Gastroesophageal sphincter (tissue), 4 donors: ENCODE measurements at regions not wholly inside any gene's neighbourhood (a gene's known extent, or its start where the extent isn't known, plus 50 kb on each side); places are given as distances from the start of the nearest gene placed in this dataset.
"Not testable (repeated sequence)": the region's sequence is repeated elsewhere in the genome, so short reads cannot be mapped to it uniquely, and the experiment has no call there.

Source experiments
- ATAC-seq: fragments of 150-250 bp; one replicate; pipeline ENCODE4 v1.9.1; 2016; ENCODE audit warnings: mild to moderate bottlenecking, moderate library complexity
- H3K27ac ChIP-seq, 4 donors: fragments of 200-600 bp; sonication (generic) in 3 of 4; 1 replicate in 3 of 4; 2 replicates in 1 of 4; pipeline ENCODE4 v1.5.1; 2016 to 2019
- H3K27me3 ChIP-seq: fragments of 200-600 bp; sonication (generic); one replicate; pipeline ENCODE4 v1.5.1; 2019
- H3K36me3 ChIP-seq, 2 donors: fragments of 200-600 bp; sonication (generic); one replicate each; pipeline ENCODE4 v1.5.1; 2019; ENCODE audit warnings: control low read depth in 1 of 2
- H3K4me1 ChIP-seq, 3 donors: fragments of 200-600 bp; sonication (generic); 1 replicate in 2 of 3; 2 replicates in 1 of 3; pipeline ENCODE4 v1.5.1; 2016 to 2019; ENCODE audit warnings: control low read depth in 2 of 3
- H3K4me3 ChIP-seq, 2 donors: fragments of 200-600 bp; sonication (generic); one replicate each; pipeline ENCODE4 v1.5.1; 2019; ENCODE audit warnings: mild to moderate bottlenecking in 1 of 2, moderate library complexity in 1 of 2
- H3K9me3 ChIP-seq, 3 donors: fragments of 200-600 bp; sonication (generic); one replicate each; pipeline ENCODE4 v1.5.1; 2017 to 2019; ENCODE audit warnings: control low read depth in 2 of 3
- EP300 ChIP-seq: sonication (generic); formaldehyde crosslinking; IDR thresholded peaks from one replicate; pipeline ENCODE4 v1.6.1; 2017; ENCODE audit warnings: antibody characterized with exemption, mild to moderate bottlenecking
- POLR2A ChIP-seq, 2 donors: fragments of 450-650 bp; IDR thresholded peaks; one replicate each; pipeline ENCODE4 v1.6.1; 2017; ENCODE audit warnings: antibody characterized with exemption in 2 of 2, mild to moderate bottlenecking in 2 of 2, moderate library complexity in 1 of 2
- POLR2AphosphoS5 ChIP-seq: sonication (generic); formaldehyde crosslinking; IDR thresholded peaks from one replicate; pipeline ENCODE4 v1.6.1; 2017; ENCODE audit warnings: antibody characterized with exemption
- WGBS, 2 donors: methylation state at CpG; one replicate each; pipeline ENCODE4 v1.1.5; 2018; ENCODE audit warnings: low coverage in 1 of 2; 5-methylcytosine and 5-hydroxymethylcytosine counted together
- TF ChIP-seq, protein P1 (sequence below), 4 experiments: fragments of 200-600 bp in 2 of 4; fragments of 450-650 bp in 2 of 4; sonication (generic) in 1 of 4; IDR thresholded peaks; one replicate each; pipeline ENCODE4 v1.5.1; 2017 to 2019; ENCODE audit warnings: antibody characterized with exemption in 4 of 4, mild to moderate bottlenecking in 2 of 4, moderate library complexity in 2 of 4

GRCh38 chr1:198957044-198957443 lies 318.2 kb downstream of the PTPRC start:
- no peaks in the 10 kb centered on the region for H3K36me3 ChIP-seq
- H3K4me3 ChIP-seq, result no peak overlapping the region
- no peaks in the 10 kb centered on the region for H3K27me3 ChIP-seq
- peaks cover 0 to 17% (median 0%) of the 10 kb centered on the region in 3 donors for H3K9me3 ChIP-seq
- ATAC-seq, result no peak
- no peak for TF ChIP-seq POLR2A (IDR thresholded peaks at IDR 0.05)
- TF ChIP-seq EP300, result no peak
- TF ChIP-seq, protein P1, sequence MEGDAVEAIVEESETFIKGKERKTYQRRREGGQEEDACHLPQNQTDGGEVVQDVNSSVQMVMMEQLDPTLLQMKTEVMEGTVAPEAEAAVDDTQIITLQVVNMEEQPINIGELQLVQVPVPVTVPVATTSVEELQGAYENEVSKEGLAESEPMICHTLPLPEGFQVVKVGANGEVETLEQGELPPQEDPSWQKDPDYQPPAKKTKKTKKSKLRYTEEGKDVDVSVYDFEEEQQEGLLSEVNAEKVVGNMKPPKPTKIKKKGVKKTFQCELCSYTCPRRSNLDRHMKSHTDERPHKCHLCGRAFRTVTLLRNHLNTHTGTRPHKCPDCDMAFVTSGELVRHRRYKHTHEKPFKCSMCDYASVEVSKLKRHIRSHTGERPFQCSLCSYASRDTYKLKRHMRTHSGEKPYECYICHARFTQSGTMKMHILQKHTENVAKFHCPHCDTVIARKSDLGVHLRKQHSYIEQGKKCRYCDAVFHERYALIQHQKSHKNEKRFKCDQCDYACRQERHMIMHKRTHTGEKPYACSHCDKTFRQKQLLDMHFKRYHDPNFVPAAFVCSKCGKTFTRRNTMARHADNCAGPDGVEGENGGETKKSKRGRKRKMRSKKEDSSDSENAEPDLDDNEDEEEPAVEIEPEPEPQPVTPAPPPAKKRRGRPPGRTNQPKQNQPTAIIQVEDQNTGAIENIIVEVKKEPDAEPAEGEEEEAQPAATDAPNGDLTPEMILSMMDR (IDR thresholded peaks at IDR 0.05), result no peak
- TF ChIP-seq POLR2AphosphoS5, result no peak
- H3K27ac ChIP-seq, result no peak overlapping the region
- no peaks in the 10 kb centered on the region for H3K4me1 ChIP-seq
- WGBS, 2 donors, result 42 to 81% methylated on average over 1 of the region's 1 CpG

- WGBS, 2 donors, result 95 to 98% methylated on average over 3 of the region's 3 CpGs
- Histone ChIP-seq H3K27me3 (no peaks in the 10 kb centered on the region), H3K36me3 (no peaks in the 10 kb centered on the region), H3K4me1 (no peaks in the 10 kb centered on the region), H3K27ac (no peak overlapping the region), H3K9me3 (peaks cover 0 to 17% (median 0%) of the 10 kb centered on the region in 3 donors), H3K4me3 (no peak overlapping the region)
- no peak for ATAC-seq
- TF ChIP-seq EP300, result no peak
- TF ChIP-seq POLR2AphosphoS5, result no peak
- TF ChIP-seq, protein P1 (IDR thresholded peaks at IDR 0.05), result no peak
- TF ChIP-seq POLR2A (IDR thresholded peaks at IDR 0.05), result no peak
Measured at GRCh38 chr1:198959032-198959431, 320.2 kb downstream of the PTPRC start.

DNA sequence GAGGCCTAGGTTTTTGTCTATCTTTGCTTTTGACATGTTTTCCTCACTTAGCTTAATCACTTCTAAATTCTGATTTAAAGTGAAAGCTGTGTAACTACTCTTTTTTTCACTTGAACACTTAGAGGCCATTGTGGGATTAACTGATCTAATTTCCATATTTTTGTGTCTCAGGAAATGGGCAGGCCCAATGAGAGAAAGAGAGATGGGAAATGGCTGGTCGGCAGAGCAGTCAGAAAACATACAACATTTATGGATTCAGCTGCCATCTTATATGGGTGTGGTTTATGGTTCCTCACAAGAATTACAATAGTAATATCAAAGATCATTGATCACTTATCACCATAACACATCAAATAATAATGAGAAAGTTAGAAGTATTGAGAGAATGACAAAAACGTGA lies 320.8 kb downstream of the PTPRC start:
- no peaks in the 10 kb centered on the region for H3K4me1 ChIP-seq
- no peaks in the 10 kb centered on the region for H3K27me3 ChIP-seq
- WGBS, 2 donors, result 75 to 97% methylated on average over 2 of the region's 2 CpGs
- H3K4me3 ChIP-seq, result no peak overlapping the region
- no peak for ATAC-seq
- TF ChIP-seq POLR2AphosphoS5 (no peak), EP300 (no peak), POLR2A (IDR thresholded peaks at IDR 0.05) (no peak)
- TF ChIP-seq, protein P1 (IDR thresholded peaks at IDR 0.05), result no peak
- H3K9me3 ChIP-seq, result peaks cover 0 to 13% (median 0%) of the 10 kb centered on the region in 3 donors
- no peak overlapping the region for H3K27ac ChIP-seq
- H3K36me3 ChIP-seq, result no peaks in the 10 kb centered on the region

DNA sequence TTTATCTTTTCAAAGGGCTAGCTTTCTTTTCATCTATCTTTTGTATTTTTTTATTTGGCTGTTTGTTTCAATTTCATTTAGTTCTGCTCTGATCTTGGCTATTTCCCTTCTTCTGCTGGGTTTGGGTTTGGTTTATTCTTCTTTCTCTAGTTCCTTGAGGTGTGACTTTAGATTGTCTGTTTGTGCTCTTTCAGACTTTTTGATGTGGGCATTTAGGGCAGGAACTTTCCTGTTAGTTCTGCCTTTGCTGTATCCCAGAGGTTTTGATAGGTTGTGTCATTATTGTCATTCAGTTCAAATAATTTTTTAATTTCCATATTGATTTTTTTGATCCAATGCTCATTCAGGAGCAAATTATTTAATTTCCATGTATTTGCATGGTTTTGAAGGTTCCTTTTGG lies 325.0 kb downstream of the PTPRC start:
- H3K36me3 ChIP-seq, ATAC-seq, H3K27me3 ChIP-seq: not testable (repeated sequence)

GRCh38 chr1:198966519-198966918 lies 327.7 kb downstream of the PTPRC start:
- no CpG with 5 or more reads among the region's 4 CpGs for WGBS, 2 donors
- ATAC-seq, result no peak
- H3K27ac ChIP-seq, result no peak overlapping the region
- TF ChIP-seq, protein P1 (IDR thresholded peaks at IDR 0.05), result no peak
- no peak for TF ChIP-seq POLR2AphosphoS5
- H3K4me3 ChIP-seq, result no peak overlapping the region
- H3K9me3 ChIP-seq, result no peaks in the 10 kb centered on the region
- no peaks in the 10 kb centered on the region for H3K27me3 ChIP-seq
- no peaks in the 10 kb centered on the region for H3K36me3 ChIP-seq
- no peaks in the 10 kb centered on the region for H3K4me1 ChIP-seq

More for the DNA sequence above, 325.0 kb downstream of the PTPRC start:
- not testable (repeated sequence) for H3K27ac ChIP-seq, H3K4me1 ChIP-seq, H3K9me3 ChIP-seq, H3K4me3 ChIP-seq

- H3K9me3 ChIP-seq, result no peaks in the 10 kb centered on the region
- no peaks in the 10 kb centered on the region for H3K4me1 ChIP-seq
- H3K27ac ChIP-seq, result no peak overlapping the region
- TF ChIP-seq POLR2A (IDR thresholded peaks at IDR 0.05), result no peak
- no peak for TF ChIP-seq POLR2AphosphoS5
- no peak for TF ChIP-seq EP300
- TF ChIP-seq, protein P1 (IDR thresholded peaks at IDR 0.05), result no peak
- H3K4me3 ChIP-seq, result no peak overlapping the region
- H3K27me3 ChIP-seq, result no peaks in the 10 kb centered on the region
- ATAC-seq, result no peak
- no peaks in the 10 kb centered on the region for H3K36me3 ChIP-seq
Measured at GRCh38 chr1:198967566-198967965, 328.7 kb downstream of the PTPRC start.
